HepG2 (cell line): ENCODE measurements at regions not wholly inside any gene's neighbourhood (a gene's known extent, or its start where the extent isn't known, plus 50 kb on each side); places are given as distances from the start of the nearest gene placed in this dataset.

ENCODE experiments used
- ATAC-seq: fragments of 200-7000 bp; cut with Tn5 transposase; 3 replicates; pipeline ENCODE4 v1.9.1; 2020; ENCODE audit warnings: mild to moderate bottlenecking, moderate library complexity
- BruUV-seq: library from RNA; stranded (reverse); fragments of 400-500 nt; replicated peaks from 2 replicates; lab custom pipeline; 2021; lab: Mats Ljungman, UMichigan
- CTCF ChIA-PET: fragments of 300-600 bp; formaldehyde crosslinking; extraction: SDS; loops from one replicate; lab custom pipeline; 2021; ENCODE audit warnings: low total read pairs, inconsistent platforms, low intra/inter-chr PET ratio; lab: Yijun Ruan, JAX
- POLR2A ChIA-PET: fragments of 350-600 bp; sonication (Branson Sonifier 250); formaldehyde crosslinking; loops from one replicate; lab custom pipeline; 2020; ENCODE audit warnings: antibody characterized with exemption, inconsistent platforms; lab: Yijun Ruan, JAX
- DNase-seq: peaks from one replicate; pipeline ENCODE4 v3.0.0-alpha.2; 2015; ENCODE audit warnings: low spot score
- FAIRE-seq: peaks from 3 replicates; lab custom pipeline; 2011; peaks lifted over from hg19 to GRCh38; lab: Jason Lieb, UNC
- H2AFZ ChIP-seq: one replicate; pipeline ENCODE4 v1.6.1; 2011; ENCODE audit warnings: low read length, inconsistent platforms
- H3K27ac ChIP-seq: fragments of 300-600 bp; 3 replicates; pipeline ENCODE4 v1.8.0; 2011; ENCODE audit warnings: mixed run types, mild to moderate bottlenecking, mixed read lengths, low read length, inconsistent platforms; ENCODE audit not compliant: insufficient read depth; ENCODE audit errors: extremely low read length
- H3K27me3 ChIP-seq, 2 experiments: fragments of 200-600 bp in 1 of 2; 2 replicates in 1 of 2; 3 replicates in 1 of 2; pipeline versions ENCODE4 v1.6.0 to v1.8.0; 2011; ENCODE audit warnings: low read length in 2 of 2, mild to moderate bottlenecking in 2 of 2, moderate library complexity in 2 of 2, inconsistent platforms in 1 of 2; ENCODE audit not compliant: insufficient read depth in 2 of 2, control insufficient read depth in 1 of 2
- H3K36me3 ChIP-seq, 2 experiments: fragments of 200-600 bp in 1 of 2; replicated peaks in 1 of 2; 2 replicates in 1 of 2; 3 replicates in 1 of 2; pipeline versions ENCODE4 v1.5.1 to v1.8.0; 2011; ENCODE audit warnings: low read length in 2 of 2, inconsistent platforms in 1 of 2; ENCODE audit not compliant: insufficient read depth in 2 of 2, control insufficient read depth in 1 of 2
- H3K4me1 ChIP-seq: 2 replicates; pipeline ENCODE4 v1.5.1; 2012; ENCODE audit warnings: low read length, inconsistent platforms; ENCODE audit not compliant: insufficient read depth
- H3K4me2 ChIP-seq: 2 replicates; pipeline ENCODE4 v1.6.0; 2011; ENCODE audit warnings: low read depth, low read length, inconsistent platforms
- H3K4me3 ChIP-seq, 3 experiments: fragments of 200-600 bp in 1 of 3; sonication (generic), shearing (Covaris generic) in 1 of 3; replicated peaks in 1 of 3; 2 replicates each; pipeline ENCODE4 v1.5.1; 2011 to 2016; ENCODE audit warnings: low read length in 3 of 3, inconsistent platforms in 2 of 3, low read depth in 2 of 3, mild to moderate bottlenecking in 2 of 3, control low read depth in 1 of 3, mixed read lengths in 1 of 3; ENCODE audit not compliant: insufficient read depth in 1 of 3
- H3K79me2 ChIP-seq: one replicate; pipeline ENCODE4 v1.6.1; 2011; ENCODE audit warnings: low read length, inconsistent platforms; ENCODE audit not compliant: insufficient read depth
- H3K9ac ChIP-seq: 2 replicates; pipeline ENCODE4 v1.6.0; 2011; ENCODE audit warnings: mild to moderate bottlenecking, low read depth, low read length, inconsistent platforms; ENCODE audit not compliant: insufficient read depth
- H3K9me3 ChIP-seq: 2 replicates; pipeline ENCODE4 v1.5.1; 2012; ENCODE audit warnings: mild to moderate bottlenecking, low read length
- H4K20me1 ChIP-seq: 2 replicates; pipeline ENCODE4 v1.6.0; 2011; ENCODE audit warnings: inconsistent platforms, mild to moderate bottlenecking, low read length, moderate library complexity; ENCODE audit not compliant: insufficient read depth
- ARNT2 ChIP-seq: sonication (generic); formaldehyde crosslinking; IDR thresholded peaks from 2 replicates; pipeline ENCODE4 v1.8.0; 2022; ENCODE audit warnings: mild to moderate bottlenecking, low read depth, missing genetic modification reagents, moderate library complexity
- CCAR2 ChIP-seq: fragments of 200-400 bp; formaldehyde crosslinking; optimal IDR thresholded peaks from 2 replicates; pipeline ENCODE3; 2018; ENCODE audit warnings: low read depth, mild to moderate bottlenecking, low read length, moderate library complexity
- HES4 ChIP-seq: sonication (generic); formaldehyde crosslinking; IDR thresholded peaks from 2 replicates; pipeline ENCODE4 v1.9.0; 2021; ENCODE audit warnings: mild to moderate bottlenecking, missing genetic modification reagents, borderline replicate concordance
- KLF13 ChIP-seq: sonication (generic); formaldehyde crosslinking; IDR thresholded peaks from 2 replicates; pipeline ENCODE4 v1.4.0; 2020; ENCODE audit warnings: mild to moderate bottlenecking, missing genetic modification reagents
- MAF1 ChIP-seq: sonication (generic); formaldehyde crosslinking; IDR thresholded peaks from 2 replicates; pipeline ENCODE4 v1.5.0; 2020; ENCODE audit warnings: missing genetic modification reagents, borderline replicate concordance
- SP1 ChIP-seq, 2 experiments: fragments of 450-650 bp in 1 of 2; sonication (generic) in 1 of 2; formaldehyde crosslinking in 1 of 2; IDR thresholded peaks; 2 replicates each; pipeline versions ENCODE4 v1.4.0 to v1.6.1; 2016 to 2020; ENCODE audit warnings: missing genetic modification reagents in 1 of 2
- TEAD2 ChIP-seq: sonication (generic); formaldehyde crosslinking; IDR thresholded peaks from 2 replicates; pipeline ENCODE4 v1.9.0; 2021; ENCODE audit warnings: missing genetic modification reagents
- U2AF1 ChIP-seq: fragments of 200-400 bp; formaldehyde crosslinking; optimal IDR thresholded peaks from 2 replicates; pipeline ENCODE3; 2017; ENCODE audit warnings: mild to moderate bottlenecking, low read depth, low read length
- ZNF326 ChIP-seq: sonication (generic); formaldehyde crosslinking; IDR thresholded peaks from 2 replicates; pipeline ENCODE4 v1.4.0; 2020; ENCODE audit warnings: missing genetic modification reagents, borderline replicate concordance
- ZNF550 ChIP-seq: sonication (generic); formaldehyde crosslinking; IDR thresholded peaks from 2 replicates; pipeline ENCODE4 v1.4.0; 2020; ENCODE audit warnings: mild to moderate bottlenecking, missing genetic modification reagents, borderline replicate concordance
- ZNF570 ChIP-seq: sonication (generic); formaldehyde crosslinking; IDR thresholded peaks from 2 replicates; pipeline ENCODE4 v1.4.0; 2020; ENCODE audit warnings: mild to moderate bottlenecking, missing genetic modification reagents, borderline replicate concordance
- ZNF777 ChIP-seq: sonication (generic); formaldehyde crosslinking; IDR thresholded peaks from 2 replicates; pipeline ENCODE4 v1.4.0; 2020; ENCODE audit warnings: missing genetic modification reagents
- in situ Hi-C: cut with HindIII; loops from 2 replicates; pipeline ENCODE4 v1.10.0; 2017; ENCODE audit warnings: low pct_unique_long_range_greater_than_20kb; ENCODE audit not compliant: extremely low pct_ligation_motif_present
- intact Hi-C: fragments of 100-400 bp; cut with micrococcal nuclease; formaldehyde crosslinking; loops from one replicate; pipeline ENCODE4 v1.10.0; 2022; ENCODE audit not compliant: unreplicated experiment
- TF ChIP-seq, protein P1 (sequence below): sonication (generic); formaldehyde crosslinking; IDR thresholded peaks from 2 replicates; pipeline ENCODE4 v1.5.0; 2020; ENCODE audit warnings: mild to moderate bottlenecking, missing genetic modification reagents, borderline replicate concordance
- TF ChIP-seq, protein P2 (sequence below): sonication (generic); formaldehyde crosslinking; IDR thresholded peaks from 2 replicates; pipeline ENCODE4 v1.5.0; 2020; ENCODE audit warnings: mild to moderate bottlenecking, missing genetic modification reagents

DNA sequence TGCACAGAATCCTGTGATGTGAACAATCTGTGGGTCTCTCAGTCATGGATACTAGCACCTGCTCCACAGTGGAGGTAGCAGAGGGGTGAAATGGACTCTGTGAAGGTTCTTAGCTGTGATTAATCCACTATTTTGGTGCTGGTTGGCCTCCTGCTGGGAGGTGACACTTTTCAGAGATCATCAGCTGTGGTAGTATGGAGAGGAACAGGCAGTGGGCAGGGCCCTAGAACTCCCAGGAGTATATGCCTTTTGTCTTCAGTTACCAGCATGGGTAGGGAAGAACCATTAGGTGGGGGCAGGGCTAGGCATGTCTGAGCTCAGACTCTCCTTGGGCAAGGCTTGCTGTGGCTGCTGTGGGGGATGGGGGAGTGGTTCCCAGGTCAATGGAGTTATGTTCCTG lies 54.0 kb upstream of the KCNJ15 start:
- H4K20me1 ChIP-seq = no peaks in the 10 kb centered on the region
- H3K9me3 ChIP-seq = no peaks in the 10 kb centered on the region
- no peak overlapping the region for H3K9ac ChIP-seq
- FAIRE-seq = no peak
- POLR2A ChIA-PET = no interaction called here
- no peak for DNase-seq
- H3K36me3 ChIP-seq = no peaks in the 10 kb centered on the region
- H3K4me2 ChIP-seq = no peak overlapping the region
- H3K27me3 ChIP-seq = no peaks in the 10 kb centered on the region; a peak in 1 of 5 replicates
- no peak overlapping the region for H3K4me3 ChIP-seq
- H3K79me2 ChIP-seq = no peaks in the 10 kb centered on the region
- no peak for TF ChIP-seq KLF13 (CRISPR knock-in tag)
- no peak for TF ChIP-seq CCAR2
- no peak for TF ChIP-seq HES4 (CRISPR knock-in tag)
- no peak for TF ChIP-seq SP1 (IDR thresholded peaks at IDR 0.05)
- TF ChIP-seq SP1 (CRISPR knock-in tag; IDR thresholded peaks at IDR 0.05) = no peak
- no peak for TF ChIP-seq ZNF326 (CRISPR knock-in tag)
- no peak for TF ChIP-seq U2AF1
- no peak for TF ChIP-seq TEAD2 (CRISPR knock-in tag)
- TF ChIP-seq, protein P1, sequence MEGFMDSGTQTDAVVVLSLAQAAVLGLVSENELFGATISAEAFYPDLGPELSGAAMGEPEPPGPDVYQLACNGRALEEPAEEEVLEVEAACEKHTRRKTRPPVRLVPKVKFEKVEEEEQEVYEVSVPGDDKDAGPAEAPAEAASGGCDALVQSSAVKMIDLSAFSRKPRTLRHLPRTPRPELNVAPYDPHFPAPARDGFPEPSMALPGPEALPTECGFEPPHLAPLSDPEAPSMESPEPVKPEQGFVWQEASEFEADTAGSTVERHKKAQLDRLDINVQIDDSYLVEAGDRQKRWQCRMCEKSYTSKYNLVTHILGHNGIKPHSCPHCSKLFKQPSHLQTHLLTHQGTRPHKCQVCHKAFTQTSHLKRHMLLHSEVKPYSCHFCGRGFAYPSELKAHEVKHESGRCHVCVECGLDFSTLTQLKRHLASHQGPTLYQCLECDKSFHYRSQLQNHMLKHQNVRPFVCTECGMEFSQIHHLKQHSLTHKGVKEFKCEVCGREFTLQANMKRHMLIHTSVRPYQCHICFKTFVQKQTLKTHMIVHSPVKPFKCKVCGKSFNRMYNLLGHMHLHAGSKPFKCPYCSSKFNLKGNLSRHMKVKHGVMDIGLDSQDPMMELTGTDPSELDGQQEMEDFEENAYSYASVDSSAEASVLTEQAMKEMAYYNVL (CRISPR knock-in tag) = no peak
- TF ChIP-seq ARNT2 = no peak
- TF ChIP-seq ZNF570 = no peak
- no peak for TF ChIP-seq ZNF550 (CRISPR knock-in tag)
- no peak for TF ChIP-seq ZNF777 (CRISPR knock-in tag)
- TF ChIP-seq MAF1 (CRISPR knock-in tag) = no peak
- TF ChIP-seq, protein P2, sequence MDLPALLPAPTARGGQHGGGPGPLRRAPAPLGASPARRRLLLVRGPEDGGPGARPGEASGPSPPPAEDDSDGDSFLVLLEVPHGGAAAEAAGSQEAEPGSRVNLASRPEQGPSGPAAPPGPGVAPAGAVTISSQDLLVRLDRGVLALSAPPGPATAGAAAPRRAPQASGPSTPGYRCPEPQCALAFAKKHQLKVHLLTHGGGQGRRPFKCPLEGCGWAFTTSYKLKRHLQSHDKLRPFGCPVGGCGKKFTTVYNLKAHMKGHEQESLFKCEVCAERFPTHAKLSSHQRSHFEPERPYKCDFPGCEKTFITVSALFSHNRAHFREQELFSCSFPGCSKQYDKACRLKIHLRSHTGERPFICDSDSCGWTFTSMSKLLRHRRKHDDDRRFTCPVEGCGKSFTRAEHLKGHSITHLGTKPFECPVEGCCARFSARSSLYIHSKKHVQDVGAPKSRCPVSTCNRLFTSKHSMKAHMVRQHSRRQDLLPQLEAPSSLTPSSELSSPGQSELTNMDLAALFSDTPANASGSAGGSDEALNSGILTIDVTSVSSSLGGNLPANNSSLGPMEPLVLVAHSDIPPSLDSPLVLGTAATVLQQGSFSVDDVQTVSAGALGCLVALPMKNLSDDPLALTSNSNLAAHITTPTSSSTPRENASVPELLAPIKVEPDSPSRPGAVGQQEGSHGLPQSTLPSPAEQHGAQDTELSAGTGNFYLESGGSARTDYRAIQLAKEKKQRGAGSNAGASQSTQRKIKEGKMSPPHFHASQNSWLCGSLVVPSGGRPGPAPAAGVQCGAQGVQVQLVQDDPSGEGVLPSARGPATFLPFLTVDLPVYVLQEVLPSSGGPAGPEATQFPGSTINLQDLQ (CRISPR knock-in tag) = no peak
- no peak overlapping the region for H2AFZ ChIP-seq
- in situ Hi-C loops = no loop called here
- CTCF ChIA-PET = no interaction called here
- no TSS peak for BruUV-seq
- ATAC-seq = no peak
- intact Hi-C loops = no loop called here
- H3K4me1 ChIP-seq = no peaks in the 10 kb centered on the region
- H3K27ac ChIP-seq = no peak overlapping the region
